ENCODE measurements at regions not wholly inside any gene's neighbourhood (a gene's known extent, or its start where the extent isn't known, plus 50 kb on each side); places are given as distances from the start of the nearest gene placed in this dataset.
A peak's percentile ranks its signal among the peaks of the same experiment; 100 is the strongest.
"Not testable (repeated sequence)": the region's sequence is repeated elsewhere in the genome, so short reads cannot be mapped to it uniquely, and the experiment has no call there.

DNA sequence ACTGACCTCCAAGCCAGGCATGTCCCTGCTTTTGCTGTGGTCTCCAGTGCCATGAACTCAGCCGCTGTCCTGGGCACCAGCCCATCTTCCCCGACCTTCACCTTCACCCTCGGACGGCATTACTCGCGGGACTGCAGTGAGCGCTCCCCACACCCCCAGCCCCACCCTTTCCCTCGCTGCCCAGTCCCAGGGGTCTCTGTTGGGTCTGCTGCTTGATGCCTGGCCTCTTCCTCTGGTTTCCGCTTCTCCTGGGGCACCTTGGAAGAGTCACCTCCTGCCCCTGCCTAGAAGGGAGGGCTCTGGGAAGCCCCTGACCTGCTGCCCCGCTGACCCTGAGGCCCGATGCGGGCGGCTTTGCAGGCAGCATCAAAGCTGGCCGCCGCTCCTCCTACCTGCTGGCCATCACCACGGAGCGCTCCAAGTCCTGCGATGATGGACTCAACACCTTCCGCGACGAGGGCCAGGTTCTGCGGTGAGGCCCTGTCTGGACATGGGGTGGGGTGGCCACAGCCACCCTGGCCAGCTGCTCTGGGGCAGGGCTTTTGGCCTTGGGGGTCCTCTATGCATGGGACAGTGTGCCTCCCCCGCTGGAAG is 102.3 kb downstream of the ZNF267 start:
- DNase-seq (ENCODE audit: missing footprints); intact Hi-C loops (cut with DNase I); ATAC-seq: not testable (repeated sequence)

DNA sequence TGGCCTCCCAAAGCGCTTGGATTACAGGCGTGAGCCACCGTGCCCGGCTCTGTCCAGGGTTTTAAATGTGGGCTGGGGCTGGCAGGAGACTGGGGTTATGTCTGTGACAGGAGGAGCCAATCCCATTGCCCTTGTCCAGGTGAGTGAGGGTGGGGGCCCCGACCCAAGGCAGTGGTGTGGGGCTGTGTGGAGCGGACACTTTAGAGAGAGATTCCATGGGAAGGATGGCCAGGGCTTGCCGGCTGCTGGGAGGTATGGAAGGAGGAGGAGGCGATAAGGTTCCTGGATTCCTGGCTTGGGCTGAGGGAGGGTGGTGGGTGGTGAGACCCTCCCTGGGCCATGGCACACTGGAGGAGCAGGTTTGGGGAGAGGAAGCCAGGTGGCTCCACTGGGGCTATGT is 104.9 kb downstream of the ZNF267 start:
- intact Hi-C loops (cut with DNase I); DNase-seq (ENCODE audit: missing footprints); ATAC-seq: not testable (repeated sequence)

DNA sequence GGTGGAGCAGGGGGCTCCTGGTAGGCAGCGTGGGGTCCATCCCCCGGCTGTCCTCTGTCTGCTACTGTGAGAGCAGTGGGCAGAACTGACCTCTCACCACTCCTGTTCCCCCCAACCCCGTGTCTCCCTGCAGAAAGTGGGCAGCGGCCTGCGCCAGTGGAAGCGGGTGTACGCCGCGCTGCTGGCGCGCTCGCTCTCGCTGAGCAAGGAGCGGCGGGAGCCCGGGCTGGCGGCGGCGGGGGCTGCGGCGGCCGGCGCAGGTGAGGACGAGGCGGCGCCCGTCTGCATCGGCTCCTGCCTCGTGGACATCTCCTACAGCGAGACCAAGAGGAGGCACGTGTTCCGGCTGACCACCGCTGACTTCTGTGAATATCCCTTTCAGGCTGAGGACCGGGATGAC is 108.1 kb downstream of the ZNF267 start:
- ATAC-seq; intact Hi-C loops (cut with DNase I); DNase-seq (ENCODE audit: missing footprints): not testable (repeated sequence)

DNA sequence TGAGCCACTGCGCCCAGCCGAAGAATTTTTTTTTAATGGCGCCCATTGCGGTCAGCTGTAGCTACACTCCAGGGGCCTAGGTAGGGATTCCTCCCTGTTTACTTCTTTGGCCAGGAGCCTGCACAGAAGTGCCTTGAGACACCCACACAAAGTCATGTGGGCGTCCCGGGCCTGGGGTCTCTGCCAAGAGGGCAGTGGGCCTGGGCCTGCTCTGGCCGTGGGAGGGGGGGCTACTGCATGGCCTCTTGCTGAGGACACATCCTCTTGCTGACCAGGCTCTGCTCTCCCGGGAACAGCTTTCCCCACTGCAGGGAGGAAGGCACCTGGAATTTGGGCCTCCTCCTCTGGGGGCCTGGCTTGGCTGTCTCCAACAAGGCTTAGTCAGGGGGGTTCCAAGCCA is 109.4 kb downstream of the ZNF267 start:
- ATAC-seq; intact Hi-C loops (cut with DNase I); DNase-seq (ENCODE audit: missing footprints): not testable (repeated sequence)

DNA sequence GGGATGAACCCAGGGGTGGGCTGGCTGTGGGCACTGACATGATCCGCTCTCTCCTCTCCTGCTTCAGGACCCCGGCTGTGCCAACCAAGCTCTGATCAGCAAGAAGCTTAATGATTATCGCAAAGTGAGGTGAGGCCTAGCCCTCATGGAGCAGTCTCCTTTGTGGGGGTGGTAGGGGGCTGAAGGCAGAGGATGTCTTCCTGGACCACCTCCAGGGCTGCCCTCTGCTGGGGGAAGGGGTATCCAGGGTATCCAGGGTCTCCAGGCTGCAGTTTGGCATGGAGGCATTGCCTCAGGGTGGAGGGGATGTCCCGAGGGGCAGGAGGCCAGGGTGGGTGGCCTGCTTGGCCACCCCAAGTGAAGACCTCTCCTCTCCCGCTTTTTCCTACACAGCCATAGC is 110.1 kb downstream of the ZNF267 start:
- intact Hi-C loops (cut with DNase I); ATAC-seq; DNase-seq (ENCODE audit: missing footprints): not testable (repeated sequence)

DNA sequence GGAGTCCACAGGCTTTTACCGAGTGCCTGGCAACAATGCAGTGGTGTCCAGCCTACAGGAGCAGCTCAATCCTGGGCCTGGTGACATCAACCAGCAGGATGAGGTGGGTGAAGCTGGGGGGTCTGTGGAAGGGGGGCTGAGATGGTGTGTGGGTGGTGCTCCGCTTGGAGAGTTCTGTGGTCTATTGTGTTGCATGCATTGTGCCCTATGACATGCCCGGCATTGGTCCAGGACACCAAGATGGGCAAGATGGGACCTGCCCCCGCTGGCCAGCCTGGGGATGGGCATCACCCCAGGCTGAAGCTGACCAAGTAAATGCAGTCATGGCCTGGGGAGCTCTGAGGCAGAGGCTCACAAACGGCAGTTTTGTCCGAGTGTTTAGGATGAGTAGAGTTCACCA is 113.3 kb downstream of the ZNF267 start:
- intact Hi-C loops (cut with DNase I); ATAC-seq; DNase-seq (ENCODE audit: missing footprints): not testable (repeated sequence)

DNA sequence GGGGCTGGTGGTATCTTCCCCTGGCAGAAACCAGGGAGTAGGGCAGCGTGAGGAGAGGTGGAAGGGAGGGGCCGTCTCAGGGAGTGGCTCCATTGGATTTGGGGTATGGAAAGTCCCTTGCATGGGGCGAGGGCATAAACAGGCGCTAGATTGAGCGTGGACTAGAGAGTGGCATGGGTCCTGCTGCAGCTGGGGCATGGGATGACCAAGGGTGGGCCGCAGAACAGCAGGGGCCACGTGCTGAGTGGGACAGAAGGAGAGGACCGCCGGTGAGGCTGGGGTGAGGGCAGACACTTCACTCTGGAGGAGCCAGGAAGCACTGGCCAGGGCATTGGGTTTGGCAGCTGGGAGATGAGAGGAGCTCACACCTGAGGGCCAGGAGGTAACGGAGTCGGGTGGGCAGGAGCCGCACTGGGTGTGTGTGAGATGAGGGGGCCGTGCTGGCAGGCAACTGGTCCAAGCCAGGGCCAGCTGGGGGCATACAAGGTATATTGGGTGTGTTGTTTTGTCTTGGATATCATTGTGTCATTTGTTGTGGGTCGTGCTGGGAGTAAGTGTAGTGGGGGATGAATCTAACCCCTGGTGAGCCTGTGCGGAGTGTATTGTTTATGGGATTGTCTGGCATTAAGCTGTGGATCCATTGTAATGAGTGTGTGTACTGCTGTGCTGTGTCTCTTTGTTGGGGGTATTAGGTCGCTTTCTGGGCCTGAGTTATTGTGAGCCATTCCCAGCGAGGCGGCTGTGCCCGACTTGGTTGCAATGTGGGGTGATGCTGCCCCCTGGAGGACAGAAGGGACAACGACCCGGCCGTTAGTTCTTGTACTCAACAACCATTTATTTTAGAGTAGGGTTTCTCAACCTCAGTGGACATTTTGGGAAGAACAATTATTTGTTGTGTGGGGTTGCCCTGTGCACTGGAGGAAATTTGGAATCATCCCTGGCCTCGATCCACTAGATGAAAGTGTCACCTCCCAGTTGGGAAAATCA is 115.3 kb downstream of the ZNF267 start:
- peak; percentile 48 for ATAC-seq
- intact Hi-C loops (cut with DNase I); DNase-seq (ENCODE audit: missing footprints): not testable (repeated sequence)

DNA sequence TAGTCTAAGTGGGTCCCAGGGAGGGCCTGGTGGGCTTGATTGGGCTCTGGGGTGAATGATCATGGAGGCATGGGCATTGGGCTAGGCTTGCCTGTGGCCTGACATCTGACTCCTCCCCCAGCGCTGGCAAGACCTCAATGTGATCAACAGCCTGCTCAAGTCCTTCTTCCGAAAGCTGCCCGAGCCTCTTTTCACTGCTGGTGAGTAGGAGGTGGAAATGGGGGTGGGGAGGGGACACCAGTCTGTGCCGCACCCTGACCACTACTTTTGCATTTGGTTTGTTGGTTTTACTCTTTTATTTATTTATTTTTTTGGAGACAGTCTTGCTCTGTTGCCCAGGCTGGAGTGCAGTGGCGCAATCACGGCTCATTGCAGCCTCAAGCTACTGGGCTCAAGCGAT is 116.7 kb downstream of the ZNF267 start:
- intact Hi-C loops (cut with DNase I); ATAC-seq; DNase-seq (ENCODE audit: missing footprints): not testable (repeated sequence)

DNA sequence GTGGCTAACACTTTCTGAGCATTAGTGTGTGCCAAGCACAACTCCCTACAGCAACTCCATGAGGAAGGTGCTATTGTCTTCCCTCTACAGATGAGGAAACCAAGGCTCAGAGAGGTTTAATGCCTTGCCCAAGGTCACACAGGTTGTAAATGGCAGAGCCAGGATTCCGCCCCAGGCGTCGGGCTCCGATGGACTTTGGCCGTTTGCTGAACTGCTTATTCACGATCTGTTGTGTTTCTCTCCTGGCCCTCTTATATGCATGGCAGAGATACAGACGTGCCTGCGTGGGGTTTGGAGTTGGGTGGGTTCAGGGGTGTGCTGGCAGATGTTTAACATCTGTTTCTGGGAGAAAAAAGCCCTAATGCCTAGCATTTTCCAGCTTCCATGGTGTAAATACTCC is 117.4 kb downstream of the ZNF267 start:
- ATAC-seq = not testable (repeated sequence)

DNA sequence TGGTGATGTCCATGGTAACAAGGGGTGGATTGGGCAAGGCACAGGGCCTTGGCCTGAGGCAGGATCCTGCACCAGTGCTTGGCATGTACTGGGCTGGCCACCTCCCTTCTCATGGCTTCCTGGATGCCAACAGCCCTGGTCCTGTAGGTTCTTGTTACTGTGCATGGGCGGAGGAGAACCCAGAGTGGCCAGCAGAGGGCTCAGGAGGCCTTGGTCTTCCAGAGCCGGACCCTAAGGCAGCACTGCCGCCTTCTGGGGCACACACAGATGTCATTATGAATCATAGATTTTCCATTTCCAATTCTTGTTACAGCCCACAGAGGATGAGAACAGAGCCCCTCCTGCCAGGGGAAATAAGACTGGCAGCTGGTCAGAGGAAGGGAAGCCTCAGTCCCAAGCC is 122.7 kb downstream of the ZNF267 start:
- DNase-seq (ENCODE audit: missing footprints); intact Hi-C loops (cut with DNase I); ATAC-seq: not testable (repeated sequence)

More for the DNA sequence above, 117.4 kb downstream of the ZNF267 start:
- DNase-seq (ENCODE audit: missing footprints); intact Hi-C loops (cut with DNase I): not testable (repeated sequence)

DNA sequence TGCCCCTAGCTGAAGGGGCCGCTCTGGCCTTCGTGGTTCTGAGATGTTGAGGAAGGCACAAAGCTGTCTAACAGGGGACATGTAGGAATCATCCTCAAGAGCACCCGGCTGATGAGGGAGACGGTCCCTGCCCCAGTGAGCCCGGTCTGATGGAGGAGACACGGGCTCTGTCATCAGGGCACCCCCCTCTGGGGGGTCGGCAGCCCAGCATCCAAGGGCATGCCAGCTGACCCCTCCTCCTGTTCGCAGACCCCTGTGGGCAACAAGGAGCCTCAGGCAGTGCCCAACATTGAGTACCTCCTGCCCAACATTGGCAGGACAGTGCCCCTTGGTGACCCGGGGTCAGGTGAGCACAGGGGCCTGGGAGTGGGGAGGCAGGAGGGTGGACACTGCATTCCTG is 128.9 kb downstream of the ZNF267 start:
- intact Hi-C loops (cut with DNase I); ATAC-seq; DNase-seq (ENCODE audit: missing footprints): not testable (repeated sequence)

DNA sequence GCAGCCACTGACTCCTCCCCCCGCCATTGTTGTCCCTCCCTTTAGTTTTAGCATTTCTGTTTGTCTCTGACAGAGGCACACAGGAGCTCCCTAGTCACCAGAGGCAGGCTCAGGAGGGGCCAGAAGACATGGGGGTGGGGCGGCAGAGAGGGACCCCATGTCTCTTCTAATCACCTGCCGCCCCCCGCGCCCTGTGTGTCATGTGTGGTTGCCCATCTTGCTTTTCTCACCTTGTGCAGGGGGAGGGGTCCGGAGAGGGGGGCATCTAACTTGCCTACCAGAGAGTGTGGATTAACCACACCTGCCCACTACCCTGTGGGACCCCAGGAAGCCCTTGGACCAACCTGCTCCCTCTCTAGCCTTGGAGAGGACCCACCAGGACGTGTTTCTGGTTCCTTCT is 130.2 kb downstream of the ZNF267 start:
- intact Hi-C loops (cut with DNase I) = not testable (repeated sequence)

DNA sequence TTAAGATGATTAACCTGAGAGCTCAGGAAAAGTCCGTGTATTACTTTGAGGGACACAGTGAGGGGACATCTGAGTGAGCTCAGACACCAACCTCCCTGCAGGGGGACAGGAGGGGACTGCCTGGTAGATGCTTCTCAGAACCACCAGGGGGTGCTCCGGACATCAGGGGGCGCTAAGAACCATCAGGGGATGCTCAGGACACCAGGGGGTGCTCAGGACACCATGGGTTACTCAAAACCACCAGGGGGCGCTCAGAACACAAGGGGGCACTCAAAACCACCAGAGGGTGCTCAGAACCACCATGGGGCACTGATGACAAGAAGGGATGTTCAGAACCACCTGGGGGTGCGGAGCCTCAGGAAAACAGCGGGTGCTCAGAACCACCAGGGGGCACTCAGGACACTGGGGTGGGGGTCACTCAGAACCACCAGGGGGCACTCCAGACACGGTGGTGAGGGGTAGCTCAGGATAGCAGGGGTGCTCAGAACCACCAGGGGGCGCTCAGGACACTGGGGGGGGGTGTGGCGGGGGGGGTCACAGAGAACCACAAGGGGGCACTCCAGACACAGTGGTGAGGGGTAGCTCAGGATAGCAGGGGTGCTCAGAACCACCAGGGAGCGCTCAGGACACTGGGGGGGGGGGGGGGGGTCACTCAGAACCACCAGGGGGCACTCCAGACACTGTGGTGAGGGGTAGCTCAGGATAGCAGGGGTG is 165.3 kb downstream of the ZNF267 start:
- intact Hi-C loops (cut with DNase I); ATAC-seq; DNase-seq (ENCODE audit: missing footprints): not testable (repeated sequence)

More for the DNA sequence above, 130.2 kb downstream of the ZNF267 start:
- ATAC-seq; DNase-seq (ENCODE audit: missing footprints): not testable (repeated sequence)

DNA sequence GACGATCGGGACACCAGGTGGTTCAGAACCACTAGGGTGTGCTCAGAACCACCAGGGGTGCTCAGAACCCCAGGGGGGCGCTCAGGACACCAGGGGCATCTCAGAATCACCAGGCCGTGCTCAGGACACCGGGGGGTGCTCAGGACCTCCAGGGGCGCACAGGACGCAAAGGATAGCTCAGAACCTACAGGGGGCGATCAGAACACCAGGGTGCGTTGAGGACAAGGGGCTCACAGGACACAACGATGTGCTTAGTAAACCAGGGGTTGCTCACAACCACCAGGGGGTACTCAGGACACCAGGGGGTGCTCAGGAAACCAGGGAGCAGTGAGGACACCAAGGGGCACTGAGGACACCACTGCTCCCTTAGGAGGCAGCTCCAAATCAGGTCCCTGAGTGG is 166.3 kb downstream of the ZNF267 start:
- intact Hi-C loops (cut with DNase I); ATAC-seq; DNase-seq (ENCODE audit: missing footprints): not testable (repeated sequence)

DNA sequence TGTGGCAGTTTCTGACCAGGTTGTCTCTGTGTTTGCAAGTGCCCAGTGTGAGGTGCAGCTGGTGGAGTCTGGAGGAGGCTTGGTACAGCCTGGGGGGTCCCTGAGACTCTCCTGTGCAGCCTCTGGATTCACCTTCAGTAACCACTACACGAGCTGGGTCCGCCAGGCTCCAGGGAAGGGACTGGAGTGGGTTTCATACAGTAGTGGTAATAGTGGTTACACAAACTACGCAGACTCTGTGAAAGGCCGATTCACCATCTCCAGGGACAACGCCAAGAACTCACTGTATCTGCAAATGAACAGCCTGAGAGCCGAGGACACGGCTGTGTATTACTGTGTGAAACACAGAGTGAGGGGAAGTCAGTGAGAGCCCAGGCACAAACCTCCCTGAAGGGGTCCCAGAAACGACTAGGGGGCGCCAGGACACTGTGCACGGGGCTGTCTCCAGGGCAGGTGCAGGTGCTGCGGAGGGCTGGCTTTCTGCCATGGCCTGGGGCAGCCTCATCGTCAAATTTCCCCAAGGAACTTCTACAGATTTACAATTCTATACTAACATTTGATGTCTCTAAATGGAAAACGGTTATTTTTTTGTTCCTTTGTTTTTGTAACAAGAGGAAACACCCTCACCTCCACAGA is 187.0 kb upstream of the TP53TG3D start:
- peak; percentile 18 for DNase-seq (ENCODE audit: missing footprints)
- ATAC-seq; intact Hi-C loops (cut with DNase I): not testable (repeated sequence)

DNA sequence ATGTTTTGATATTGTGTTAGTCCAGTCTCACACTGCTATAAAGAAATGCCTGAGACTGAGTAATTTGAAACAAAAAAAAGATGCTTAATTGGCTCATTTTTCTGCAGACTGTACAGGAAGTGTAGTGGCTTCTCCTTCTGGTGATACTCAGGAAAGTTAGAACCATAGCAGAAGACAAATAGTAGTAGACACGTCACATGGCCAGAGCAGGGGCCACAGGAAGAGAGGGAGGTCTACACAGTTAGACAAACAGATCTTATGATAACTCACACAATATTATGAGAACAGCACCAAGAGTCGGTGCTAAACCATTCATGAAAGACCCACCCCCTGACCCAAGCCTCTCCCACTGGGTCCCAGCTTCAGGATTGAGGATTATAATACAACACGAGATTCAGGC is 181.5 kb upstream of the TP53TG3D start:
- DNase-seq (ENCODE audit: missing footprints); intact Hi-C loops (cut with DNase I); ATAC-seq: not testable (repeated sequence)

DNA sequence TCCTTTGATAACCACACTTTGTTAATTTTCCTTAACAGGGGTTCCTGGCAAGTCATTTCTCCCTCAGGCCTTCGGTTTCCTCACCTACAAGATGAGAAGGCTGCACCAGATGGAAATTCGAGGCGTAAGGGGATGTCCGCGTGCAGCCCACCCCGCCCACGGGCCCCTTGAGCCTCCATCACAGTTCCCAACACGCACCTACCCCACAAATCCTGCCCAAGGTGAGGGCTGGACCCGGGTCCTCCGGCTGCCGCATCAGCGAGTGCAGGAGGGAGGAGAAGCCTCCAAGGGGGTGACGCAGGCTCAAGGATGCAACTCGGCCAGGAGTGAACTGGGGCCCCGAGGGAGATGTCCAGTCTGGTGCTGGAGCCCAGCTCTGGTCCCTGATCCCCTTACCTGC is 169.2 kb upstream of the TP53TG3D start:
- intact Hi-C loops (cut with DNase I) = not testable (repeated sequence)

DNA sequence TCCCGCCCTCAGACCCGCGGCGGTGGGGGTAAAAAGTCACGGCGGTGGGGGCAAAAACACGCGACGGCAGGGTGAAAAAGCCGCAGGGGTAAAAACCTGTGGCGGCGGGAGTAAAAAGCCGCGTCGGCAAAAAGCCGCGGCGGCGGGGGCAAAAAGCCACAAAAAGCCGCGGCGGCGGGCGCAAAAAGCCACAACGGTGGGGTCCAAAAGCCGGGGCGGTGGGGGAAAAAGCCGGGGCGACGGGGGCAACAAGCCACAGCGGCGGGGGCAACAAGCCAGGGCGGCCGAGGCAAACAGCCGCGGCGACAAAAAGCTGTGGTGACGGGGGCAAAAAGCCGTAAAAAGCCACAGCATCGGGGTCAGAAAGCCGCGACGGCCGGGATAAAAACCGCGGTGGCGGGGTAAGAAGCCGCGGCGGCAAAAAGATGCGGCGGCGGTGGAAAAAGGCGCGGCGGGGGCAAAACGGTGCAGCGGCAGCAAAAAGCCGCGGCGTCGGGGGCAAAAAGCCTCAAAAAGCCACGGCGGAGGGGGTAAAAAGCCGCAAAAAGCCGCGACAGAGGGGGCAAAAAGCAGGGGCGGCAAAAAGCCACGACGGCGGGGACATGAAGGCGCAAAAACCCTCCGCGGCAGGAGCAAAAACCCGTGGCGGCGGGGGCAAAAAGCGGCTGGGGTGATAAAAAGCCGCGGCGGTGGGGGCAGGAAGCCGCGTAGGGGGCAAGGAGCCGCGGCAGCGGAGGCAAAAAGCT is 168.3 kb upstream of the TP53TG3D start:
- ATAC-seq; DNase-seq (ENCODE audit: missing footprints); intact Hi-C loops (cut with DNase I): not testable (repeated sequence)

More for the DNA sequence above, 169.2 kb upstream of the TP53TG3D start:
- ATAC-seq; DNase-seq (ENCODE audit: missing footprints): not testable (repeated sequence)
